ENCODE measurements at regions not wholly inside any gene's neighbourhood (a gene's known extent, or its start where the extent isn't known, plus 50 kb on each side); places are given as distances from the start of the nearest gene placed in this dataset.

- no peak for DNase-seq (ENCODE audit: low spot score)
- TF ChIP-seq, protein P1, sequence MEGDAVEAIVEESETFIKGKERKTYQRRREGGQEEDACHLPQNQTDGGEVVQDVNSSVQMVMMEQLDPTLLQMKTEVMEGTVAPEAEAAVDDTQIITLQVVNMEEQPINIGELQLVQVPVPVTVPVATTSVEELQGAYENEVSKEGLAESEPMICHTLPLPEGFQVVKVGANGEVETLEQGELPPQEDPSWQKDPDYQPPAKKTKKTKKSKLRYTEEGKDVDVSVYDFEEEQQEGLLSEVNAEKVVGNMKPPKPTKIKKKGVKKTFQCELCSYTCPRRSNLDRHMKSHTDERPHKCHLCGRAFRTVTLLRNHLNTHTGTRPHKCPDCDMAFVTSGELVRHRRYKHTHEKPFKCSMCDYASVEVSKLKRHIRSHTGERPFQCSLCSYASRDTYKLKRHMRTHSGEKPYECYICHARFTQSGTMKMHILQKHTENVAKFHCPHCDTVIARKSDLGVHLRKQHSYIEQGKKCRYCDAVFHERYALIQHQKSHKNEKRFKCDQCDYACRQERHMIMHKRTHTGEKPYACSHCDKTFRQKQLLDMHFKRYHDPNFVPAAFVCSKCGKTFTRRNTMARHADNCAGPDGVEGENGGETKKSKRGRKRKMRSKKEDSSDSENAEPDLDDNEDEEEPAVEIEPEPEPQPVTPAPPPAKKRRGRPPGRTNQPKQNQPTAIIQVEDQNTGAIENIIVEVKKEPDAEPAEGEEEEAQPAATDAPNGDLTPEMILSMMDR (IDR thresholded peaks at IDR 0.05): no peak
Measured at GRCh38 chr13:104387510-104387909, 1321.3 kb upstream of the SLC10A2 start.

GRCh38 chr13:104385404-104385803 is 1319.2 kb upstream of the SLC10A2 start:
- ATAC-seq (ENCODE audit: low FRiP score): no peak
- no peak for DNase-seq (ENCODE audit: low spot score)
- TF ChIP-seq, protein P1 (IDR thresholded peaks at IDR 0.05): no peak

More at GRCh38 chr13:104387510-104387909, 1321.3 kb upstream of the SLC10A2 start:
- ATAC-seq (ENCODE audit: low FRiP score): no peak

DNA sequence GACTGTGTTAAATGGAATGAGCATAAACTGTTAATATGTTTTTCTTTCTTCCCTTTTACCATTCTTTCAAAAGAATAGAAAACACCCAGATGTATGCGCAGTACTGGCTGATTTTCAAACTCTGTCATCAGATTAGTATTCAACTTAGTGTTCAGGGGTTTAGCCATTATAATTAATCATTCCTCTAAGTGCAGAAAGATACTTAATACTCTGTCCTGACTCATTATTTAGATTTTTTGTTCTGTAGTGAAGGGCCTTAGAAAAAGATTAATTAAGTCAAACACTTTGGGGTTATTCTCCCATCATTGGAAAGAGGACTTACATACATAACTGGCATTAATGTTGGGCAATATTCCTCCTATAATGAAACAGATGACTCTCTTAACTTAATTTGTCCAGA is 1316.7 kb upstream of the SLC10A2 start:
- ATAC-seq (ENCODE audit: low FRiP score): peak; percentile 59
- DNase-seq (ENCODE audit: low spot score): no peak
- TF ChIP-seq, protein P1 (IDR thresholded peaks at IDR 0.05): no peak

GRCh38 chr13:104376588-104376987 is 1310.4 kb upstream of the SLC10A2 start:
- ATAC-seq (ENCODE audit: low FRiP score) (no peak), DNase-seq (ENCODE audit: low spot score) (no peak)
- TF ChIP-seq, protein P1 (IDR thresholded peaks at IDR 0.05): no peak

DNA sequence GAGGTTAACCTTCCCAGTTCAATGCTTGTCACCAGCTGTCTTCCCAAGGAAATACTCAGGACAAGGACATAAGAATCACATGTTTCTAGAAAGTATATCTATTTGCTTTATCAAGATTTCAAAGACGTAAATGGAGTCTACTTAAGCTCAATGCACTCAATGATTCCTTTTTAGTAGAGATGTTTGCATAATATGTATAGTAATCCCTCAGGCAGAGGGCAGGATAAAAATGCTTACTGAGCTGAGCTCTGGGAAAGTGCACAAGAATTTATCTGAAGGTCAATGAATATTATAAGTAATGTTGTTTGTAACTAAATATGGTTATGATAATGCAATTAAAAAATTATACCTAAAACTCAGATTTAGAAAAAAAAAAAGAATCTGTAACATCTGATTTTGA is 1309.4 kb upstream of the SLC10A2 start:
- no peak for ATAC-seq (ENCODE audit: low FRiP score)
- TF ChIP-seq, protein P1 (IDR thresholded peaks at IDR 0.05): no peak

DNA sequence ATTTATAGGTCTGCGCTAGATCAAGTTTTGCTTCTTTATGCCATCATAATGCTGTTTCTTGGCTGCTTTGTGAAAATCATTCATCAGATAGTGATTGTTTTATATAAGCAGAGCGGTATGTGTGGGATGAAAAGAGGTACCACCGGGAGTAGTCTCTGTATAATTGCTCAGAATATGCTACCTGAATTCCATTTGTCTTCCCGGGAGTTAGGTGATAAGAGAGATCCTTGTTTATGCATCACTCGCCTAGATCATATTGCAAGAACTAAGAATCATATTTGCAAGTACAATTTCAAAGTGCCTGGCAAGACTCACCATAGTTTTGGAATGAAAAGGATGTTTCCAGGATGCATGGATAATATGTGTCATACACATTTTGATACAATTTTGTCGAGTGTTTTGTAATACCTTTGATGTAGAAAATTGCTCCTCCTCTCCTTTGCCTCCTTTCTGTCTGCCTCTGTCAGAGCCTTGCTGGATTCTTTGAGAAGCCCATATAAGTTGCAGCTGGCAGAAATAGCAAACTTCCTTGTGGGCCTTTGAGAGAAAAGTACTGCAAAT is 1306.0 kb upstream of the SLC10A2 start:
- DNase-seq (ENCODE audit: low spot score): no peak
- ATAC-seq (ENCODE audit: low FRiP score): peak; percentile 86
- TF ChIP-seq, protein P1 (IDR thresholded peaks at IDR 0.05): no peak

More for the DNA sequence above, 1309.4 kb upstream of the SLC10A2 start:
- no peak for DNase-seq (ENCODE audit: low spot score)

DNA sequence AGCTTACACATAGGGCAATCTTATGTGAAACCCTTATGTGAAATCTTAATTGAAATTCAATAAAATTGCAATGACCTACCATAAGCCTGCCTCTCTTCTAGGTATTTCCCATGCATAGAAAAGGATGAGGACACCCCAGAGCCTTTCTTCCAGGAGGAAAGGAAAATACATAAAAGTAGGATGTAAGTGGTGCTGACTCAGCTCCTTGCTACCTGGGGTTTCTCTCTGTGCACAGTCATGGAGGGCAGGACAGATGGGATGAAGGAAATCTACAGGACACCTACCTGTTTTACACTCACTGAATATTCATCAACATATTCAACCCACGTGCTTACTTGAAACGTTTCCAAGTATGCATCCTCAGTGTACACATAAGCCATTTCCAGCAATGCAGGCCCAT is 1299.2 kb upstream of the SLC10A2 start:
- TF ChIP-seq, protein P1 (IDR thresholded peaks at IDR 0.05): no peak

More for the DNA sequence above, 1299.2 kb upstream of the SLC10A2 start:
- ATAC-seq (ENCODE audit: low FRiP score): no peak
- no peak for DNase-seq (ENCODE audit: low spot score)

Data from omental fat pad (tissue), 3 donors.